H54 (cell line): ENCODE measurements at regions not wholly inside any gene's neighbourhood (a gene's known extent, or its start where the extent isn't known, plus 50 kb on each side); places are given as distances from the start of the nearest gene placed in this dataset.
A peak's percentile ranks its signal among the peaks of the same experiment; 100 is the strongest.

Source experiments
- DNase-seq: peaks from one replicate; pipeline ENCODE4 v3.0.0; 2011; ENCODE audit warnings: low spot score, mixed read lengths; ENCODE audit not compliant: insufficient read length
- FAIRE-seq: peaks from 3 replicates; lab custom pipeline; 2011; peaks lifted over from hg19 to GRCh38; lab: Jason Lieb, UNC
- POLR2A ChIP-seq: IDR thresholded peaks from 2 replicates; pipeline ENCODE4 v1.6.1; 2011; ENCODE audit warnings: low read depth, mild to moderate bottlenecking, low read length

GRCh38 chr2:219961947-219962498 is 334.6 kb downstream of the SLC4A3 start:
- no peak for TF ChIP-seq POLR2A
- FAIRE-seq (no peak), DNase-seq (no peak)

- FAIRE-seq, result no peak
- no peak for DNase-seq
- no peak for TF ChIP-seq POLR2A
Observed at GRCh38 chr2:219962801-219963200, 335.4 kb downstream of the SLC4A3 start.

GRCh38 chr2:219965287-219966194 is 338.1 kb downstream of the SLC4A3 start:
- DNase-seq (no peak), FAIRE-seq (no peak)
- TF ChIP-seq POLR2A, result no peak

GRCh38 chr2:219967247-219968245 is 340.1 kb downstream of the SLC4A3 start:
- TF ChIP-seq POLR2A, result no peak
- FAIRE-seq (peak; percentile 50), DNase-seq (no peak)

- no peak for TF ChIP-seq POLR2A
- FAIRE-seq, result peak; percentile 98
- DNase-seq, result peak; percentile 67
Observed at GRCh38 chr2:219968685-219969345, 341.4 kb downstream of the SLC4A3 start.

- DNase-seq, result peak; percentile 35
- no peak for FAIRE-seq
- TF ChIP-seq POLR2A, result no peak
Observed at GRCh38 chr2:219969508-219969907, 342.1 kb downstream of the SLC4A3 start.

GRCh38 chr2:219973136-219973535 is 345.7 kb downstream of the SLC4A3 start:
- FAIRE-seq (no peak), DNase-seq (no peak)
- no peak for TF ChIP-seq POLR2A

GRCh38 chr2:219976871-219977270 is 349.4 kb downstream of the SLC4A3 start:
- FAIRE-seq (no peak), DNase-seq (no peak)
- TF ChIP-seq POLR2A, result no peak

GRCh38 chr2:219980638-219981037 is 353.2 kb downstream of the SLC4A3 start:
- no peak for FAIRE-seq
- no peak for TF ChIP-seq POLR2A
- DNase-seq, result no peak

GRCh38 chr2:219983836-219984235 is 356.4 kb downstream of the SLC4A3 start:
- FAIRE-seq, result no peak
- no peak for DNase-seq
- no peak for TF ChIP-seq POLR2A

- DNase-seq, result no peak
- FAIRE-seq, result no peak
- no peak for TF ChIP-seq POLR2A
Observed at GRCh38 chr2:219985017-219985416, 357.6 kb downstream of the SLC4A3 start.

GRCh38 chr2:219987830-219988229 is 360.4 kb downstream of the SLC4A3 start:
- FAIRE-seq, result peak; percentile 98

GRCh38 chr2:219989744-219990143 is 362.3 kb downstream of the SLC4A3 start:
- no peak for TF ChIP-seq POLR2A
- DNase-seq (no peak), FAIRE-seq (no peak)

More at GRCh38 chr2:219987830-219988229, 360.4 kb downstream of the SLC4A3 start:
- DNase-seq, result peak; percentile 57
- no peak for TF ChIP-seq POLR2A

- no peak for TF ChIP-seq POLR2A
- no peak for FAIRE-seq
Observed at GRCh38 chr2:219991116-219991515, 363.7 kb downstream of the SLC4A3 start.

More at GRCh38 chr2:219991116-219991515, 363.7 kb downstream of the SLC4A3 start:
- no peak for DNase-seq
